Common myeloid progenitor, CD34-positive (primary cell): ENCODE measurements at regions not wholly inside any gene's neighbourhood (a gene's known extent, or its start where the extent isn't known, plus 50 kb on each side); places are given as distances from the start of the nearest gene placed in this dataset.
"Not testable (repeated sequence)": the region's sequence is repeated elsewhere in the genome, so short reads cannot be mapped to it uniquely, and the experiment has no call there.

Experiments
- CTCF ChIA-PET: fragments of 350-600 bp; sonication (Branson Sonifier 250); formaldehyde crosslinking; loops from one replicate; lab custom pipeline; 2021; ENCODE audit warnings: antibody characterized with exemption; lab: Charles Lee
- POLR2A ChIA-PET: fragments of 350-600 bp; sonication (Branson Sonifier 250); formaldehyde crosslinking; loops from one replicate; lab custom pipeline; 2021; ENCODE audit warnings: antibody characterized with exemption; lab: Charles Lee
- DNase-seq, 3 donors: peaks; one replicate each; pipeline versions ENCODE4 v3.0.0 to v3.0.0-alpha.2; 2013
- H3K27ac ChIP-seq, 2 experiments: 1 replicate in 1 of 2; 2 replicates in 1 of 2; pipeline ENCODE4 v1.7.0; 2013; ENCODE audit warnings: inconsistent platforms in 2 of 2, low read length in 2 of 2, mild to moderate bottlenecking in 2 of 2, low read depth in 1 of 2, moderate library complexity in 1 of 2; ENCODE audit not compliant: severe bottlenecking in 2 of 2, insufficient read depth in 1 of 2, poor library complexity in 1 of 2
- H3K27me3 ChIP-seq, 5 experiments: replicated peaks in 2 of 5; 1 replicate in 3 of 5; 2 replicates in 2 of 5; pipeline versions ENCODE4 v1.6.1 to v1.7.0; 2013; ENCODE audit warnings: low read length in 4 of 5, mild to moderate bottlenecking in 2 of 5, moderate library complexity in 2 of 5, inconsistent platforms in 1 of 5; ENCODE audit not compliant: insufficient read depth in 5 of 5, control insufficient read depth in 4 of 5
- H3K36me3 ChIP-seq, 4 experiments: 1 replicate in 2 of 4; 2 replicates in 2 of 4; pipeline versions ENCODE4 v1.6.1 to v1.7.0; 2013; ENCODE audit warnings: low read length in 3 of 4, control low read depth in 1 of 4, mild to moderate bottlenecking in 1 of 4; ENCODE audit not compliant: control insufficient read depth in 4 of 4, insufficient read depth in 4 of 4
- H3K4me1 ChIP-seq, 4 experiments: 1 replicate in 3 of 4; 2 replicates in 1 of 4; pipeline versions ENCODE4 v1.6.1 to v1.7.1; 2013; ENCODE audit warnings: low read length in 3 of 4, mild to moderate bottlenecking in 3 of 4, control low read depth in 1 of 4, inconsistent platforms in 1 of 4, moderate library complexity in 1 of 4; ENCODE audit not compliant: control insufficient read depth in 4 of 4, insufficient read depth in 4 of 4; ENCODE audit errors: control extremely low read depth in 1 of 4
- H3K4me3 ChIP-seq, 7 experiments: 1 replicate in 4 of 7; 2 replicates in 3 of 7; pipeline versions ENCODE4 v1.5.1 to v1.7.0; 2013; ENCODE audit warnings: mild to moderate bottlenecking in 7 of 7, low read length in 6 of 7, moderate library complexity in 6 of 7, inconsistent platforms in 2 of 7, low read depth in 2 of 7, control low read depth in 1 of 7; ENCODE audit not compliant: insufficient read depth in 4 of 7, control insufficient read depth in 1 of 7; ENCODE audit errors: extremely low read depth in 1 of 7
- H3K9me3 ChIP-seq, 5 experiments: 1 replicate in 4 of 5; 2 replicates in 1 of 5; pipeline versions ENCODE4 v1.6.1 to v1.7.1; 2013; ENCODE audit warnings: low read length in 4 of 5, mild to moderate bottlenecking in 2 of 5, inconsistent platforms in 1 of 5, low read depth in 1 of 5, moderate library complexity in 1 of 5; ENCODE audit not compliant: control insufficient read depth in 4 of 5, insufficient read depth in 2 of 5; ENCODE audit errors: control extremely low read depth in 1 of 5
- WGBS: methylation state at CpG from one replicate; pipeline ENCODE4 v1.1.5; 2013; ENCODE audit not compliant: insufficient coverage; 5-methylcytosine and 5-hydroxymethylcytosine counted together

DNA sequence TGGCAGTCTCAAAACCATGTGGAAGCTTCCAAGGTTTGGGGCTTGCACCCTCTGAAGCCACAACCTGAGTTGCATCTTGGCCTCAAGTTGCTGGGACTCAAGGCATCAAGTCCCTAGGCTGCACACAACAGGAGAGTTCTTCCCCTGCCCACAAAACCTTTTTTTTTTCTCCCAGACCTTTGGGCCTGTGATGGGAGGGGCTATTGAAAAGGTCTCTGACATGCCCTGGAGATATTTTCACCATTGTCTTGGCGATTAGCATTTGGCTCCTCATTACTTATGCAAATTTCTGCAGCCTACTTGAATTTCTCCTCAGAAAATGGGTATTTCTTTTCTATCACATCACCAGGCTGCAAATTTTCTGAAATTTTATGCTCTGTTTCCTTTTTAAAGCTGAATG is 349.5 kb upstream of the EDA2R start:
- DNase-seq = no peak
- no peak overlapping the region for H3K4me3 ChIP-seq
- H3K27me3 ChIP-seq = no peaks in the 10 kb centered on the region
- POLR2A ChIA-PET = no interaction called here
- H3K27ac ChIP-seq = no peak overlapping the region
- WGBS = 25% methylated on average over 1 of the region's 1 CpG
- H3K9me3 ChIP-seq = no peaks in the 10 kb centered on the region
- H3K36me3 ChIP-seq = no peaks in the 10 kb centered on the region
- CTCF ChIA-PET = no interaction called here
- H3K4me1 ChIP-seq = no peaks in the 10 kb centered on the region

DNA sequence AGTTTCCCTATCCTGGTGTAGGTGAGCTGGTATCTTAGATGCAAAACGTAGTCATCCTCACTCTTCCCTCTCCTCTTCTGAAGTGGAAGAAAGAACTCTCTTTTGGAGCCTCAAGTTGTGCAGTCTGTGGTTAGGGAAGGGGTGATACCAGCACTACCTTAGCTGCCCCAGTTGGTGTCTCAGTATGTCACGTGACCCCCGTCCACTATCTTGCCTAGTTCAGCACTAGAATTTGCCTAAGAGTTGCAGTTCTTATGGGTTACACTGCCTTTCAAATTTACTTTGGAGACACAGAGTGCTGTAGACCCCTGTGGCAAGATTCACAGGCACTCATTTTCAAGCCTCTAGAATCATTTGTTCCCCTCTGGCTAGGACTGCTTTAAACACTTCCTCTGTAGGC is 322.8 kb upstream of the EDA2R start:
- H3K9me3 ChIP-seq = peaks cover 0 to 3% (median 0%) of the 10 kb centered on the region in 5 experiments
- ChIA-PET CTCF (no interaction called here), POLR2A (no interaction called here)
- H3K4me1 ChIP-seq = no peaks in the 10 kb centered on the region
- no peak overlapping the region for H3K27ac ChIP-seq
- 95% methylated on average over 2 of the region's 3 CpGs for WGBS
- H3K36me3 ChIP-seq = no peaks in the 10 kb centered on the region
- no peaks in the 10 kb centered on the region for H3K27me3 ChIP-seq
- no peak overlapping the region for H3K4me3 ChIP-seq
- no peak for DNase-seq

DNA sequence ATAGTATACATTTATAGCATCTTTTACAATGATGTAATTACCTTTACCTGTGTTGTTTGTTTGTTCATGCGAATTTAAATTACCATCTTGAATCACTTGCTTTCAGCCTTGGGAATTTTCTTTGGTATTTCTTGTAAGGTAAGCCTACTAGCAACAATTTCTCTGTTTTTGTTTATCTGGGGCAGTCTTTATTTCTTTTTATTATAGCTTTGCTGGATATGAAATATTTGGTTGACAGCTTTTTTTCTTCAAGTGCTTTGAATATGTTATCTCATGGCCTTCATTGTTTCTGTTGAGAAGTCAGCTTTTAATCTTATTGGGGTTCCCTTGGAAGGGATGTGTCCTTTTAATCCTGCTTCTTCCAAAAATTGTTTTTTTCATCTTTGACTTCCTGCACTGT is 292.8 kb upstream of the EDA2R start:
- Histone ChIP-seq H3K4me1 (no peaks in the 10 kb centered on the region), H3K27me3 (no peaks in the 10 kb centered on the region), H3K9me3 (no peaks in the 10 kb centered on the region), H3K36me3 (no peaks in the 10 kb centered on the region), H3K27ac (no peak overlapping the region), H3K4me3 (no peak overlapping the region)
- CTCF ChIA-PET = no interaction called here
- WGBS = 100% methylated on average over 1 of the region's 1 CpG
- no peak for DNase-seq
- POLR2A ChIA-PET = no interaction called here

DNA sequence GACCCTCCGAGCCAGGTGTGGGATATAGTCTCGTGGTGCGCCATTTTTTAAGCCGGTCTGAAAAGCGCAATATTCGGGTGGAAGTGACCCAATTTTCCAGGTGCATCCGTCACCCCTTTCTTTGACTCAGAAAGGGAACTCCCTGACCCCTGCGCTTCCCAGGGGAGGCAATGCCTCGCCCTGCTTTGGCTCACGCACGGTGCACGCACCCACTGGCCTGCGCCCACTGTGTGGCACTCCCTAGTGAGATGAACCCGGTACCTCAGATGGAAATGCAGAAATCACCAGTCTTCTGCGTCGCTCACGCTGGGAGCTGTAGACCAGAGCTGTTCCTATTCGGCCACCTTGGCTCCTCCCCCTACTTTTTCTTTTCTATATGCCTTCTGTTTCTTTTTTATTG is 291.6 kb upstream of the EDA2R start:
- H3K4me3 ChIP-seq, DNase-seq, H3K9me3 ChIP-seq, H3K27ac ChIP-seq, H3K36me3 ChIP-seq, CTCF ChIA-PET, H3K4me1 ChIP-seq, H3K27me3 ChIP-seq, POLR2A ChIA-PET: not testable (repeated sequence)
- WGBS = 80% methylated on average over 9 of the region's 18 CpGs

DNA sequence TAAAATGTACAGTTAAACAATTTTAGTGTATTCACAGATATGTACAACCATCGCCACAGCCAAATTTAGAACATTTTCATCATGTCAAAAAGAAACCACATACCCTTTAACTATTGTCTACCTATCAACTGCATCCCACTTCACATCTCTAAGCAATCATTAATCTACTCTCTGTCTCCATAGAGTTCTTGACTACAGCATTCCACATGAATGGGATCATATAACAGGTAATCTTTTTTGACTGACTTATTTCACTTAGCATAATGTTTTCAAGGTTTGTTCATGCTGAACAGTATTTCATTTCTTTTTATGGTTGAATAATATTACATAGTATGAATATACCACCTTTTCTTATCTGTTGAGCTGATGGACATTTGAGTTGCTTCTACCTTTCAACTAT is 281.4 kb upstream of the EDA2R start:
- no peaks in the 10 kb centered on the region for H3K36me3 ChIP-seq
- H3K27me3 ChIP-seq = no peaks in the 10 kb centered on the region
- ChIA-PET POLR2A (no interaction called here), CTCF (no interaction called here)
- no peak overlapping the region for H3K27ac ChIP-seq
- no peaks in the 10 kb centered on the region for H3K4me1 ChIP-seq
- H3K9me3 ChIP-seq = peaks cover 0 to 1% (median 0%) of the 10 kb centered on the region in 5 experiments
- no peak overlapping the region for H3K4me3 ChIP-seq
- DNase-seq = no peak
- WGBS = 80% methylated on average over 1 of the region's 1 CpG

DNA sequence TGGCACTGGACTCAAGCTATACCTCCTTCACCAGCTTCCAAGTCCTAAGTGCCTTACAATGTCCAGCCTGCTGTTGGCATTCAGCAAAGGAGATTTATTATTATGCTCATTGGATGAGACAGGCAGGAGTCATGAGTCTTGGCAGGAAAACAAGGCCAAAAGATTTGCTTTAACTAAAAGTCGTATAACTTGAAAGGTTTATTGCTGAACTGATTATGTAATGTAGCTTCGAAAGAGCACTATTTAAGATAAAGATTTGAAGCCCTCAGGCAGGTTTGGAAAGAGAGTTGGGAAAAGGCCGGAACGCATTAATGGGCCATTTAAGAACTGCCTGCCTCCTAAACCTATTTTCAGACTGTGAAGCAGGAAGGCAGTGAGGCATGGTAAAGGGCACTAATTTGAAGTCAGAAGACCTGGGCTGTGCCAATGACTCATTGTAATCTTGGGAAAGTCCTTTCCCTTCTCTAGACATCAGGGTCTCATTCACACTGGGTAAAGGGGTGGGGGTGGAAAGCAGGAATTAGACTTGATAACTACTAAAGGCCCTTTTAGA is 280.5 kb upstream of the EDA2R start:
- Histone ChIP-seq H3K4me1 (peaks cover 0 to 3% (median under 1%) of the 10 kb centered on the region in 4 experiments), H3K9me3 (peaks cover 0 to 1% (median 0%) of the 10 kb centered on the region in 5 experiments), H3K27ac (no peak overlapping the region), H3K4me3 (no peak overlapping the region), H3K27me3 (no peaks in the 10 kb centered on the region), H3K36me3 (no peaks in the 10 kb centered on the region)
- ChIA-PET POLR2A (no interaction called here), CTCF (no interaction called here)
- no peak for DNase-seq
- WGBS = 63% methylated on average over 2 of the region's 4 CpGs

DNA sequence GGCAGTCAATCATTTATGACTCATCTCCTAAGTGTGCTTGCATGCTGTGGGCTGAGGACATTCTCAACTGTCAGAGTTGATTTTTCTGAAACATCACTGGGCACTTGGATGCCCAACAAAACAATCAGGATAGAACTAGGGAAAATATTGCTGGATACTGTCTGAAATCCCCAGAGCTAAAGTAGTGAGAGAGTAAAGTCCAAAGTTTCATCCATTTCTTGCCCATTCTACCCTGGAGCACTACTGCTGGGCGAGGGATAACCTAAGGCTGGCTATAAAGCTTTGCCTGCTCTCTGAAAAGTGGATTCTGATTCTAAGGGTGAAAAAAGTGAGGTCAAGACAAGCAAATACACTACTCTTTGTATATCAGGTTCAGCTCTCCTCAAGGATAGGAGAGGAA is 279.6 kb upstream of the EDA2R start:
- 20% methylated on average over 1 of the region's 1 CpG for WGBS
- CTCF ChIA-PET = no interaction called here
- POLR2A ChIA-PET = no interaction called here
- DNase-seq = no peak
- Histone ChIP-seq H3K27ac (no peak overlapping the region), H3K4me3 (no peak overlapping the region), H3K27me3 (no peaks in the 10 kb centered on the region), H3K4me1 (peaks cover 0 to 4% (median 1%) of the 10 kb centered on the region in 4 experiments), H3K36me3 (no peaks in the 10 kb centered on the region), H3K9me3 (no peaks in the 10 kb centered on the region)
